HG02571 (cell line): ENCODE measurements at regions not wholly inside any gene's neighbourhood (a gene's known extent, or its start where the extent isn't known, plus 50 kb on each side); places are given as distances from the start of the nearest gene placed in this dataset.

Experiments used
- ATAC-seq: cut with Tn5 transposase; IDR thresholded peaks from one replicate; pipeline ENCODE4 v1.9.1; 2021; ENCODE audit warnings: mild to moderate bottlenecking, moderate library complexity; ENCODE audit not compliant: unreplicated experiment

DNA sequence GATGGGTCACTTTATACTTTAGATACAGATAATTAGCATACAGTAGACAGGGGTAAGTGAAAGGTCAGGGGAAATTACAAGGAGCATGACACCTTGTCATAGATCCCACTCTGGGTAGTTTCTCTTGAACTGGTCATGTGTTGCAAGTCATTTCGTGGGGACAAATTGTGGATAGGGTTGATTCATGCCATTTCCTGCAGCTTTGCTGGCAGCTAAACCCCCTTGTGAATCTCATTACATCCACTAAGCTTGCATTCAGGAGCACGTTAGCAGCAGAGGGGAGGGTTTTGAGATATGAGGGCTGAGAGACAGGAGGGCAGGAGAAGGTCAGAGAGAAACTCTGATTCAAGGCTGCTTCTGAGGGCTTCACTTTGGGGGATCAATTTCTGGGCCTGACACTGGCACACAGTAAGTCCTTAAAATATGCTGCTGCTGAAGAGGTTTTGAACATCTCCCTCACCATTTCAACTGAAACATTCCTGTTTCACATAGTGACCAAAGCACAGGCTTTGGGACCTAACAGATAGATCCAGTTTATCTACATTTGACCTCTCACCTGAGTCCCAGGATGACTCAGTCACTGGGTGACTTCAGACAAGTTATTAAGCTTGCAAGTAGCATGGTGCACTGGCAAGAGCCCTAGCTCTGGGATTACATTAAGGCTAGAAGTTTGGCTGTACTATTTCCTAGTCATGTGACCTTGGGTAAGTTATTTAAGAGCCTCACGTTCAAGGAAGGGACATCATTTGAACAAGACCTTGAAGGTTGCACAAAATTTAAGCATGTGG, 206.0 kb upstream of the USP24 start:
- ATAC-seq = no peak

- no peak for ATAC-seq
These were observed 204.9 kb upstream of the USP24 start for GRCh38 chr1:55420026-55420425.

GRCh38 chr1:55418208-55419000, 203.2 kb upstream of the USP24 start:
- no peak for ATAC-seq

DNA sequence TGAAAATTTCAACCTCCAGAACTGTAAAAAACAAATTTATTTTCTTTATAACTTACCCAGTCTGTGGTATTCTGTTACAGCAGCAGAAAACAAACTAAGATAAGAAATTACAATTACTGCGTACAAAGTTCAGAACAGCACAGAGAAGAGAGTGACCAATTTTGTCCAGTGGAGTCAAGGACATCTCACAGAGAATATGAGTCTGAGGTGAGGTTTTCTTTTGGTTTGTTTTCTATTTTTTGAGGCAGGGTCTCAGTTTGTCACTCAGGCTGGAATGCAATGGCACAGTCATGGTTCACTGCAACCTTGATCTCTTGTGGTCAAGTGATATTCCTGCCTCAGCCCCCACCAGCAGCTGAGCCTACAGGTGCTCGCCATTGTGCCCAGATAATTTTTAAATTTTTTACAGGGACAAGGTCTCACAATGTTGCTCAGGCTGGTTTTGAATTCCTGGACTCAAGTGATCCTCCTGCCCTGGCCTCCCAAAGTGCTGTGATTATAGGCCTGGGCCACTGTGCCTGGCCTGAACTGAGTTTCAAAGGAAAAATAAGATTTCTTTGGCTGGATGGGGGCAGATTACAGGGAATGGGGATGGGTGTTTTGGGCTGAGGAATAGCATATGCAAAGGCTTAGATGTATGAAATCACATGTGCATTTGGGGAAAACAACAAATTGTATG, 201.1 kb upstream of the USP24 start:
- no peak for ATAC-seq

- no peak for ATAC-seq
These were observed 198.1 kb upstream of the USP24 start for GRCh38 chr1:55413286-55413685.

GRCh38 chr1:55412060-55412459, 196.9 kb upstream of the USP24 start:
- no peak for ATAC-seq

DNA sequence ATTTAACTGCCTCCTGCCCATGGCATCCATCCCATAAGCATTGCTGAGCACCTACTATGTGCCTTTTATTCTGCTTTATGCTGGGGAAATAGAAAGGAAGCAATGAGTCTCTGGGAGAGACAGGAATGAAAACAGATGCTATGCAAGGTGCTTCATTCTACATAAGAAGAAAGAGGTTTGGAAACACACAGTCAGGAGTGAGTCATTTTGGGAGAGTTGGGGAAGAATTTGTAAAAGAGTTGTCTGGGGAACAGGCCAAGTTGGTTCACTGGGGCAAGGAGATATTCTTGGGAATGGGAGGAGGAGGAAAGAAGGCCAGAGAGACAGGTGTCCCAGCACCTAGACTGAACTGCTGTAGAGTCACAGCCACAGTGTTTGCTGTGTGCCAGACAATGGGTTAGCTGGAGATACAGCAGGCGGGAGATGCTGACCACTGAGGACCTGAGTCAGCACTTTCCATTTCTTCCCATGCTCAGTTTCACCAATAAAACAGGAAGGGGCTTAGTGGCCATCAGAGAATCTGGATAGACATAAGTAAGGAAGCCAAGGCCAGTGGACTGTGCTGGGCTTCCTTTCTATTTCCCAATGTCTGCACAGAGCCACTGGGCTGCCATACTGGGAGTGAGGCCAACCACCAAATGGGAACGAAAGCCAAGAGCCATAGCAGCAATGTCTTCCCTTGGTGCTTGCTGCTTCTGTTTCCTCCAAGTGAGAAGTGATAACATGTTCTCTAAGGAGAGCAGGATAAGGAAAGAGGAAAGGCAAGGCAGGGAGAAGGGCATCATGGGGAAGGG, 187.7 kb upstream of the USP24 start:
- ATAC-seq = no peak

- no peak for ATAC-seq
These were observed 187.0 kb upstream of the USP24 start for GRCh38 chr1:55402142-55402541.

- no peak for ATAC-seq
These were observed 185.3 kb upstream of the USP24 start for GRCh38 chr1:55400508-55400907.

DNA sequence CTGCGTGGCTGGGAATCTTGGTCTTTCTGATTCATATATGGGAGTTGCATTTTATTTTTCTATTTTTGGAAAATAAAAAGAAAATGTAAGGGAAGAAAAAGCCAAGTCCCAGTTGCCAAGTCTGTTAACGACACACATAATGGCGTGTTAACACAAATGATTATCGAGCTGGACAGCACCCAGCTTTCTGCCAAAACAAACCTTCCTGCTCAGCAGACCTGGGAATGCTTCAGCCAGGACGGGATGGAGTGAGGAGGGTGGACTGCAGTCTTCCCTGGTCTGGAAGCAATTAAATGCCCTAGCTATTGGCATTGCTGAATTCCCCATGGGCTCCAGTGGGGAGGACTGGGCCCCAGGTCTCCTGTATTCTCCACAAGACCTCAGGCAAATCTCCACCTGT, 184.2 kb upstream of the USP24 start:
- ATAC-seq = no peak

- no peak for ATAC-seq
These were observed 181.3 kb upstream of the USP24 start for GRCh38 chr1:55396381-55396891.

- ATAC-seq = no peak
These were observed 173.8 kb upstream of the USP24 start for GRCh38 chr1:55388960-55389359.

DNA sequence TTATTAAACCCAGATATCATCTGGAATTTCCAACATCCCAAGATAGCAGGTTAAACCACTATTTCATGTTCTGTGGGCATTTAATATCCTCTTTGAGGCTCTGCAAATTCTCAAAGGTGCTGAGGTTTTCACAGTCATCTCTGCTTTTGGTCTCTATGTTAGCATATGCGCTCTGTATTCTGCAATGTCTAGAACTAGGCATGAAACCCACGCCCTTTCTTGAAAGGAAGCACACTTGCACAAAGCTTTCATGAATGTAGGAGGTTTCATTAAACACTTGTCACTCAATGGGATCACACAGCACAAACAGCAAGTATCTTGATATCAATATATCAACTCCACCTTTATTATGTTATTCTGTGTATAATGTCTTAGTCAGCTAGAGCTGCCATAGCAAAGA, 172.0 kb upstream of the USP24 start:
- ATAC-seq = no peak

- no peak for ATAC-seq
These were observed 171.3 kb upstream of the USP24 start for GRCh38 chr1:55386456-55386855.

DNA sequence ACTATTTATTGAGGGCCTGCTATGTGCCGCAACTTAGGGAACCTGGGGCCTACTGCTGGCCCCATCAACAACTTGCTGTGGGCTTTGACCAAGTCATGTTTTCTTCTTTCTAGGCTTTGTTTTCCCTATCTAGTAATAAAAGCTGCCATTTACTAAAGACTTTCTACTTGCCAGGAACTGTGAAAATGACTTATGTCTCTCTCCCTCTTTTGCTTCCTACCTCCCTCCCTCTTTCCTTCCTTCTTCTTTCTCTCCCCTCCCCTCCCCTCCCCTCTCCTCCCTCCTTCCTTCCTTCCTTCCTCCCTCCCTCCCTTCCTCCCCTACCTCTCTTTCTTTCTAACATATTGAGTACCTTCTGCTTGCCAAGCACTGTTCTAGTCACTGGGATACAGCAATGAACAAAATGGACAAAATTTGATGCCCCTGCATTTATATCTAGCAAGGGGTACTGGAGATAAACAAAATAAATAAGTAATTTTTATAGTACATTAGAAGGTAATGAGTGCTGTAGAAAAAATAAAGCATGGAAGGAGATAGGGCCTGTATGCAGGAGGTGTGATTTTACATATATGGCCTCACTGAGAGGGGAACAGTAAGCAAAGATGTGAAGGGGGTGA, 170.3 kb upstream of the USP24 start:
- ATAC-seq = no peak

- ATAC-seq = no peak
These were observed 169.5 kb upstream of the USP24 start for GRCh38 chr1:55384637-55385036.

- ATAC-seq = no peak
These were observed 167.7 kb upstream of the USP24 start for GRCh38 chr1:55382806-55383305.

- ATAC-seq = no peak
These were observed 166.8 kb upstream of the USP24 start for GRCh38 chr1:55381983-55382382.

DNA sequence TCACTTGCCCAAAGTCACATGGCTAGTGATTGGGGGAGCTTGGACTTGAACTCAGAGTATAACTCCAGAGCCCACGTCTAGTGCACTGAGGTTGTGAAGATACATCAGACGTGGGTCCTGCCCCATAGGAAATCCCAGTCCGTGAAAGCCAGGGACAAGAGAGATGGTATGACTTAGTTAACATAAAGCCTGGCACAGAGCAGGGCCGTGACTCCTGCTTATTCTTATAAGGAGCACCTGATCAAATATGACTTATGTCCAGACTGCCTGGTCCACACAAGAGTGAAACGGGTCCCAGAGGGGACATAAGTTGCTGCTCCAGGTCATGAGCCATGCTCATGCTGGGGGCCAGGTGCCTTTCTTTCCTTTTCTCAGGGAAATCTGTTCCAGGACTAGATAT, 166.3 kb upstream of the USP24 start:
- ATAC-seq = no peak

DNA sequence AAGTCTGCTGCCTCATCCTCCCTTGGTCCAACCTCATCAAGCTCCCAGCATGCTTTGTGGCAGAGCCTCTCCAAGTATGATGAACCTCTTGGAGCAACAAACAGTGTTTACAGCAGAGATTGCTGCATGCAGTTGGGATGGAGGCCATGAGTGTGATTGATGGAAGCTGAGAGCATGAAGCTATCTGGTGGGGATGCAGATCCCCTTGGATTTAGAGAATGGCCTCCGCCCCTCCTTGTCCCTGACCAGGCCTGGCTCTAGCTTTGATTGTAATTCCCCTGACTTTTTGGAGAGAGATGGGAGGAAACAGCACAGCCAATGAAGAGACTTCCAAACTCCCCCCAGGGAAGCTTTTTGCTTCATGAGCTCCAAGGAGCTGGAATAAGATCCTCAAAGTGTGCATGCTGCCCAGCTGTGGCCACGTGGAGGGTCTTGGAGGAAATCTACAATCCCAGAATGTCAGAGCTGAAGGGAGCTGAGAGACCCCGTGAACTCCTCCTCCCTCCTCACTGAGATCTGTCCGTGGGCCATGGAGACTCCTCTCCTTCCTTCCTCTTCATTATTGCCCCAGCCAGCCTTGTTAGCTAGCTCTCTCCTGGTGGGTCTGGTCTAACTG, 165.3 kb upstream of the USP24 start:
- ATAC-seq = no peak
